Frontal cortex (tissue), 3 donors: ENCODE measurements at regions not wholly inside any gene's neighbourhood (a gene's known extent, or its start where the extent isn't known, plus 50 kb on each side); places are given as distances from the start of the nearest gene placed in this dataset.

ENCODE experiments used
- DNase-seq, 2 donors: peaks; one replicate each; pipeline ENCODE4 v3.0.0; 2012; ENCODE audit warnings: low spot score in 2 of 2
- FAIRE-seq: peaks from 2 replicates; lab custom pipeline; 2012; peaks lifted over from hg19 to GRCh38; lab: Jason Lieb, UNC
- donor health status: control.
- donor health status: control.
- donor health status: control.

DNA sequence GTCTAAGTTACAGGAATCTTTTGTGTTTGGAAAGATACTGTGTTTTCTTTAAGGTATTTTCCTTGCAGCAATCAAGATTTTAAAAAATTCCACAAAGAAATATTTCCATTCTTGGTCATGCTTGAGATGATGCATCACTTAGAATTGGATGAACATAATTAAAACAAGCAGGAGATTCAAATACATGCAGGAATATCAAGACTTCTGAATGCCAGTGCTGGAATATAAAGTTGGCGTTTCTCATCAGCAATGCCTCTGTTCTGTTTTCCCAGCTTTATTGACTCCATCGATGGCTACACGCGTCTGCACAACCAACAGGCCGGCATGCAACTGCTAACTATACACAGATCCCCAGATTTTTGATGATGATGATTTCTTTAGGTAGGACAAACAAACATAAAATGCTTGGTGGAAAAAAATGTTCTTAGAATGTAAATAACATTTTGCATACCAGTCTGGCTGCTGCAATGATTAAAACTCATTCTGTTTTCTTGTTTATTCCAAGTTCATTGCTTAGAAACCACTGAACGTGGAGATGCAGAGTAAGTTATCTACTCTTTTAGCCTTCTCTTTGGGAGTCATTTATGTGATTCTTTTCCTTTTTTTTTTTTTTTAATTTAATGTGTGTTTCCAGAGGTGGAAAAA lies 91.3 kb upstream of the FAM171A1 start:
- FAIRE-seq (no peak), DNase-seq (no peak)

GRCh38 chr10:15461353-15462108 lies 90.4 kb upstream of the FAM171A1 start:
- no peak for FAIRE-seq
- no peak for DNase-seq

DNA sequence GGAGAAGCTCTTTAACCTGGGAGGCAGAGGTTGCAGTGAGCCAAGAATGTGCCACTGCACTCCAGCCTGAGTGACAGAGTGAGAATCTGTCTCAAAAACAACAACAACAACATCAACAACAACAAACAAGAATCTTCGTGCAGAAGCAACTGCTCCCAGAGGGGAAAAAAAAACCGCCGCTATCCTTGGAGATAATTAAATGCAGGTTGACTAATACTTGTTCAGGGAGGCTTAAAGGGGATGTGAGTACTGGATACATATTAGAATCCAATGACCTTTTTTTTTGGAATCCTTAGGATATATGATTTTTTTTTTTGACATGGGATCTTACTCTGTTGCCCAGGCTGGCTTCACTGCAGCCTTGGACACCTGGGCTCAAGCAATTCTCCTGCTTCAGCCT lies 89.6 kb upstream of the FAM171A1 start:
- no peak for FAIRE-seq
- no peak for DNase-seq

DNA sequence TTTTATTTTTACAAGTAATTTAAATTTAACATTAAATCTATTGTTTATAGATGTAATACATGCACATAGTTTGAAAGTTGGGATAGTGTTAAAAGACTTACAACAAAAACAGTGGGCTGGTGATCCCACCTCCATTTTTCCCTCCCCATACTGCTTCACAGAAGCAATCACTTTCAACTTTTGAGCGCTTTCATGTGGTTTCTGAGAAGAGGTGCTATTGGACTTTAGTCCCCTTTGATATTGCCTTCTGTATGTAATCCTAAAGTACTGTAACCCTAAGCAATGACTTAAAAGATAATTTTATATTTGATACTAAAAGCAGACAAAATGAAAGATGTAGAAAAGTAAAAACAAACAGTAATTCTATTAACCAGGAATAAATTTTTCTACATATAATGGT lies 88.1 kb upstream of the FAM171A1 start:
- no peak for DNase-seq
- no peak for FAIRE-seq

GRCh38 chr10:15457382-15457781 lies 86.3 kb upstream of the FAM171A1 start:
- DNase-seq: no peak
- no peak for FAIRE-seq

- FAIRE-seq (no peak), DNase-seq (no peak)
Measured at GRCh38 chr10:15455456-15455855, 84.4 kb upstream of the FAM171A1 start.

DNA sequence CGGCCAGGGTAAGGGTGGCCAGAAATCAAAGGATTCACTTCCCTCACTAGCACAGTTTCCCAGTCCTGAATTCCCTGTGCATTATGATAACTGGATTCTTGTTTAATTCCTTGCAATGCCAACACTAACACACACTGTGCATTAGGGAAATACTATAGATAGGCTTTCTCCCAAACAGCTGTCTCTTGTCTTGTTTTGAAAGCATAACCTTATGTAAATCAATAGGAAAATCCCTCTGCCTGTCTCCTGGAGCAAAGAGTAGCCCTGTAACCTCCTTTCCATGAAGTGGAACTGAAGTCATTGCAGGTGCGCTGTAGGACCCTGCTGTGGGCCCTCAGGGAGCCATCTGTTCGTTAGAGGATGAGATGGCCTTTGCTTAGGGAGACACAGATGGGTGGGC lies 82.8 kb upstream of the FAM171A1 start:
- FAIRE-seq: no peak
- DNase-seq: no peak

GRCh38 chr10:15453457-15453856 lies 82.4 kb upstream of the FAM171A1 start:
- DNase-seq: no peak
- no peak for FAIRE-seq

GRCh38 chr10:15452545-15452944 lies 81.5 kb upstream of the FAM171A1 start:
- no peak for DNase-seq
- no peak for FAIRE-seq

DNA sequence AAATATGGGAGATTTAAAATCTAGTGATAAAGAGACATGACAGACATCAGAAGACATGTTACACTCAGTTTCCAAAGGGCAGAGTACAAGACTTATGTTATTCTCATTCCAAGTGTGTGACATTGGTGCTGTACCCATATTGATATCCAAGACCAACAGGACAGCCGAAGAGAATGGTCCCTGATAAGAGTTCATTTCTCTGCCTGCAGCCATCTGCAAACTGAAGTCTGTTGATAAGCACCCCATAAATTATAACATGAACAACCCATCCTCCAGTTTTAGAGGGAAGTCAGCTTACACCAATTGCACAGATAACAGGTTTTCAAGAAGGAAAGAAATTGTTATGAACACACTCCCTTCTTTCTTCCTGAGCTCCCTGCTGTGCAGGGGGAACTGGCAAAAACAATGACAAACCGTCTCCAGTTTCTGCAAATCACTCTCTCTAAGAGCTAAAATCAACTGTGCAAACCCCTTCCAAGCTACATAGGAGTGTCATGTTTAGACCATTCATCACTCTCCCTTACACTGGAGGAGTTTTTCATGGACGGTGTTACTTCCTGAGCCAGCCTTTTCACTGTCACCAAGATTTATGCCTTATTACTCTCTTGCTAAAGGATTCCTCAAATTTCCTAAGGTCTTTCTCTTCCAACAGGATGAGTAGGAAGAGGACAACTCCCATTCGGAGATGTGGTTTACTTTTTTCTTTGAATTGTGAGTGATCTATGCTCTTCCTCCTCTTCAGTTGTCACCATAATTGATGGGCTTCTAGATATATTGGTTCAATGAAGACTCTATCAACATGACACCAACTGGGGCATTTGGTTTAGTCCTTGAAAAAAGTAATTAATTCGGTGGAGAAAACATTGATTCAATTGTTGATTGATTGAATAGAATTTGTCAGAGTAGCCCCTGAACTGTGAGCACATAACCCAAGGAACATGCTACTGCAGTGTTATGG lies 80.3 kb upstream of the FAM171A1 start:
- no peak for FAIRE-seq
- no peak for DNase-seq

GRCh38 chr10:15448598-15448997 lies 77.5 kb upstream of the FAM171A1 start:
- FAIRE-seq (no peak), DNase-seq (no peak)

DNA sequence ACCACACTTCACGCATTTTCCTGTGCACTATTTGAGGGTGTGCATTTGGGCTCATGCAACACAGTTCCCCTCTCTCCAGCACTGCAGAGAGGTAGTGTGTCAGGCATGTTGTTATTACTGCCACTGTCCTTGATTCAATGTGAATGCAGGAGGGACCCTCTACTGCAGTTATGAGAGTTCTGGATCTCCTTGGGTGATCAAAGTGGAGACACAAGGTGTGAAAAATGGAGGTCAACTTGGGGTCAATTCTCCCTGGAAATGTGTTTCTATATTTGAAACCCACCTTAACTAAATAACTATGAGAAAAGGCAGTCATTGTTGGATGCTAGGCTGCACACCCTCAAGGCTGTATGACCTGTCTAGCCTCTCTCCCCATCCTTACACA lies 73.9 kb upstream of the FAM171A1 start:
- no peak for FAIRE-seq
- DNase-seq: no peak

DNA sequence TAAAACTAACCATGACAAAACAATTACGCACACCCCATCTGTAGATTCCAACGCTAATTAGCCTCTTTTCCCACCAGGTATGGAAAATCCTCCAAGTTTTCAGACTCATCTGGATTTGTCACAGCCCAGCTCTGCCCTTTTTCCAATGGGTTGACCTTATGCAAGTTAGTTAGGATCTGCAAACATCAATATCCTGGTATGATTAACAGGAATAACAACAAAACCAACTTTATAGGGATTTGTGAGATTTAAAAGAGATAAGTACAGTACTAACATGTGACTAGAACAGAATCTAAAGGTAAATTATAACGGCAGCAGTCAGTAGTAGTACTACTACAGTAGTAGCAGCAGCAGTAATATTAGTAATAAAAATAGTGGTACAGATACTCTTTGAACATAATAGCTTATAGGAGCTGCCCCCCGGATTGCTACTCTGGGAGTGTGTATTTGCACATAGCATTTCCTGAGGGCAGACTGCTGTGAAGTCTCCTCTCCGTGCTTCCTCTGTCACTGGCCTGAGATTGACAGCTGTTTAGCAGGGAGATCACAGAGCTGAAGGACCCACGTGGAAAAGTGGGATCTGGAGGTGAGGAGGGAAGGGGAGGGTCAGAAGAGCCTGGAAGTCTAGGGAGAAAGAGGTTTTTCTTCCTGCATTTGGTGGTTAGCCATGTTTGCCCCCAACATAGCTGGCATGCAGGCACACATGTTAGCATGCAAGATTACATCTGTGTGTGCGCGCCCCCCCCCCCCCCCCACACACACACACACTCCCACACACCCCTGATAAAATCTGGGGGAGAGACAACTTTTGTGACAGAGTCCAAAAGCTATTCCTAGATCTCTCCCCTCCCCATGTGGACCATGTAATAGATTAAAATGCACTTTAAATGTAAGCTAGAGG lies 73.3 kb upstream of the FAM171A1 start:
- no peak for DNase-seq
- no peak for FAIRE-seq

DNA sequence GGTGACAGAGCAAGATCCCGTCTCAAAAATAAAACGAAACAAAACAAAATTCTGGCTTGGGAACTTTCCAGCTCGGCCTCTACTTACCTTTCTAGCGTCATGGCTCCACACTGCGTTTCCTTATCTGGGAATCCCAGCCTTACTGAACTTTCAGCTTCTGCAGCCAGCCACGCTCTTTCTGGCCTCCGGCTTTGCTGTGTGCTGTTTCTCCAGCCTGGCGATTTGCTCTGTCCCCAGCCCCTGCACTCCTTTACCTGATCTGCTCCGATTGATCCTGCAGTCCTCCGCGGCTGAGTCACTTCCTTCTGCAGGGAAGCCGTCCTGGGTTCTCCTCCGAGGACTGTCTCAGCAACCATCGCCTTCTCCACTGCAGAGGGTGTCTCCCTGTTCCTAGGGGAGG lies 71.0 kb upstream of the FAM171A1 start:
- no peak for FAIRE-seq
- DNase-seq: no peak

- FAIRE-seq: no peak
- DNase-seq: no peak
Measured at GRCh38 chr10:15440204-15440711, 69.2 kb upstream of the FAM171A1 start.

- DNase-seq: peak in 1 of 2 donors; percentile 24
- no peak for FAIRE-seq
Measured at GRCh38 chr10:15439341-15439842, 68.3 kb upstream of the FAM171A1 start.

DNA sequence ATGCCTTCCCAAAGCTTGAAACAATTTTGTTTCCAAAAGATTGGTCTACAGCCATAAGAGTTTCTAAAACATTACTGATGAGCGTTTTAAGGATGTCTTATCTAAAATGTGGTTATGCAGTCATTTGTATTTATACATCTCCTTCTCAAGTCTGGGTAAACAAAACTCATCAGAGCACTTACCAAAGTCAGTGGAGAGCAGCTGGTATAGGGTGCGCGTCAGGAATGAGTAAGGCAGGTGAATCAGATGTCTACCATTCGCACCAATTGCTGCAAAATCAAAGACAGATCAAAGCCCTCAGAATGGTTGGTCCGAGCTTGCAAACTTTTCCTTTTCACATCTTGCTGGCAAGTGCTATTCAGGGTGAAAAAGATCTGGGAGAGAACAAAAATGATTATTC lies 65.6 kb upstream of the FAM171A1 start:
- FAIRE-seq (no peak), DNase-seq (no peak)

- no peak for FAIRE-seq
- DNase-seq: peak; percentile 38 to 51
Measured at GRCh38 chr10:15433850-15434537, 62.9 kb upstream of the FAM171A1 start.

- FAIRE-seq (no peak), DNase-seq (no peak)
Measured at GRCh38 chr10:15432266-15432665, 61.2 kb upstream of the FAM171A1 start.
